Gastrocnemius medialis (tissue), 4 donors: ENCODE measurements at regions not wholly inside any gene's neighbourhood (a gene's known extent, or its start where the extent isn't known, plus 50 kb on each side); places are given as distances from the start of the nearest gene placed in this dataset.

Experiments used
- ATAC-seq, 2 donors: fragments of 150-250 bp; one replicate each; pipeline ENCODE4 v1.9.1; 2016
- DNase-seq, 2 donors: peaks; one replicate each; pipeline ENCODE4 v3.0.0-alpha.2; 2019
- H3K27ac ChIP-seq, 4 donors: fragments of 200-600 bp; sonication (generic); 1 replicate in 1 of 4; 2 replicates in 3 of 4; pipeline ENCODE4 v1.5.1; 2016 to 2018; ENCODE audit warnings: mild to moderate bottlenecking in 2 of 4, moderate library complexity in 1 of 4
- H3K27me3 ChIP-seq, 3 donors: fragments of 200-600 bp; sonication (generic) in 2 of 3; 1 replicate in 1 of 3; 2 replicates in 2 of 3; pipeline versions ENCODE4 v1.5.1 to v1.6.0; 2016 to 2019; ENCODE audit warnings: mild to moderate bottlenecking in 1 of 3, moderate library complexity in 1 of 3
- H3K36me3 ChIP-seq, 2 donors: fragments of 200-600 bp; sonication (generic) in 1 of 2; one replicate each; pipeline ENCODE4 v1.5.1; 2017 to 2018
- H3K4me1 ChIP-seq, 2 donors: fragments of 200-600 bp; sonication (generic) in 1 of 2; one replicate each; pipeline ENCODE4 v1.5.1; 2016 to 2017; ENCODE audit warnings: mild to moderate bottlenecking in 2 of 2
- H3K4me3 ChIP-seq, 4 donors: fragments of 200-600 bp; sonication (generic) in 3 of 4; 1 replicate in 1 of 4; 2 replicates in 3 of 4; pipeline ENCODE4 v1.5.1; 2016 to 2019; ENCODE audit warnings: mild to moderate bottlenecking in 2 of 4
- H3K9me3 ChIP-seq, 3 donors: fragments of 200-600 bp; sonication (generic) in 2 of 3; 1 replicate in 1 of 3; 2 replicates in 2 of 3; pipeline ENCODE4 v1.5.1; 2016 to 2019
- POLR2A ChIP-seq, 2 donors: fragments of 450-650 bp; IDR thresholded peaks; one replicate each; pipeline ENCODE4 v1.6.1; 2017; ENCODE audit warnings: antibody characterized with exemption in 2 of 2, mild to moderate bottlenecking in 2 of 2, moderate library complexity in 2 of 2
- in situ Hi-C, 4 donors: fragments of 200-750 bp; cut with MboI; loops; one replicate each; pipeline versions ENCODE4 v1.15.0 to v1.8.0; 2017; ENCODE audit warnings: low sequenced_read_pairs in 4 of 4
- intact Hi-C: fragments of 100-400 bp; cut with DNase I; formaldehyde crosslinking; loops from one replicate; pipeline ENCODE4 v1.15.1; 2023; ENCODE audit warnings: low total_unique reads
- TF ChIP-seq, protein P1 (sequence below), 5 experiments: fragments of 450-650 bp in 3 of 5; fragments of 200-600 bp in 2 of 5; sonication (generic) in 2 of 5; IDR thresholded peaks in 4 of 5; conservative IDR thresholded peaks in 1 of 5; 1 replicate in 4 of 5; 2 replicates in 1 of 5; pipeline ENCODE4 v1.5.1; 2016 to 2019; ENCODE audit warnings: antibody characterized with exemption in 5 of 5, mild to moderate bottlenecking in 3 of 5, moderate library complexity in 3 of 5

DNA sequence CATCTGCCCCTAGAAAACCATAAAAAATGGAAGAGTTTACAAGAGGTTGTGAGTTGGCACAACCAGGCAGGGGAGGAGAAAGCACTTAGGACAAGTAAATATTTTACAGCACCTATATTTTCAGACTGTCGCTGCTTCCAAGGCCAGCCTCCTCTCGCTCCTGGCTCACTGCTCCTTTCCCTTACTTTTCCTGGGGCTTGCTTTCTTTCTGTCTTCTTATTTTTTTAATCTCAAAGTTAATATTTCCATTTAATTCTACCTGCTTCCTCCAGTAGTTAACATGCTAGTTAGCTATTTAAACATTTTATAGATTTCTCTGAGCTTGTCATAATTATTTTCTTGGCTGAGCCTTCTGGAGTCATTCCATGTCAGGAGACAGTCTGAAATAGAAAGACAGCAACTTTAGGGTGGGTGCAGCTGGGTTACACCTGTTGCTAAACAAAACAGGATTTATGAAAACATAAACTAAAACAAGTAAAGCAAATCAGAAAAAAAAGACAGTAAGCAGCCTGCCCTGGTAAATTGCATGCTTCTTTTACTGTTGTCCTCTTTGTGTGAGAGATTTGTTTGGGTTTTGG, 330.1 kb downstream of the DLEU7 start:
- Histone ChIP-seq H3K27me3 (no peaks in the 10 kb centered on the region), H3K9me3 (no peaks in the 10 kb centered on the region), H3K36me3 (no peaks in the 10 kb centered on the region), H3K4me1 (peaks cover 23 to 33% of the 10 kb centered on the region in 2 donors), H3K4me3 (peak overlapping the region in 3 of 4 donors; percentile 39 to 50 (median 40)), H3K27ac (peak overlapping the region; percentile 80 to 87 (median 82))
- DNase-seq (no peak), ATAC-seq (peak; percentile 66 to 69)
- intact Hi-C loops, result no loop called here
- in situ Hi-C loops, result no loop called here
- TF ChIP-seq, protein P1, sequence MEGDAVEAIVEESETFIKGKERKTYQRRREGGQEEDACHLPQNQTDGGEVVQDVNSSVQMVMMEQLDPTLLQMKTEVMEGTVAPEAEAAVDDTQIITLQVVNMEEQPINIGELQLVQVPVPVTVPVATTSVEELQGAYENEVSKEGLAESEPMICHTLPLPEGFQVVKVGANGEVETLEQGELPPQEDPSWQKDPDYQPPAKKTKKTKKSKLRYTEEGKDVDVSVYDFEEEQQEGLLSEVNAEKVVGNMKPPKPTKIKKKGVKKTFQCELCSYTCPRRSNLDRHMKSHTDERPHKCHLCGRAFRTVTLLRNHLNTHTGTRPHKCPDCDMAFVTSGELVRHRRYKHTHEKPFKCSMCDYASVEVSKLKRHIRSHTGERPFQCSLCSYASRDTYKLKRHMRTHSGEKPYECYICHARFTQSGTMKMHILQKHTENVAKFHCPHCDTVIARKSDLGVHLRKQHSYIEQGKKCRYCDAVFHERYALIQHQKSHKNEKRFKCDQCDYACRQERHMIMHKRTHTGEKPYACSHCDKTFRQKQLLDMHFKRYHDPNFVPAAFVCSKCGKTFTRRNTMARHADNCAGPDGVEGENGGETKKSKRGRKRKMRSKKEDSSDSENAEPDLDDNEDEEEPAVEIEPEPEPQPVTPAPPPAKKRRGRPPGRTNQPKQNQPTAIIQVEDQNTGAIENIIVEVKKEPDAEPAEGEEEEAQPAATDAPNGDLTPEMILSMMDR (IDR thresholded peaks at IDR 0.05 in 4 of 5, conservative IDR thresholded peaks at IDR 0.05 in 1 of 5), result no peak
- no peak for TF ChIP-seq POLR2A (IDR thresholded peaks at IDR 0.05)

DNA sequence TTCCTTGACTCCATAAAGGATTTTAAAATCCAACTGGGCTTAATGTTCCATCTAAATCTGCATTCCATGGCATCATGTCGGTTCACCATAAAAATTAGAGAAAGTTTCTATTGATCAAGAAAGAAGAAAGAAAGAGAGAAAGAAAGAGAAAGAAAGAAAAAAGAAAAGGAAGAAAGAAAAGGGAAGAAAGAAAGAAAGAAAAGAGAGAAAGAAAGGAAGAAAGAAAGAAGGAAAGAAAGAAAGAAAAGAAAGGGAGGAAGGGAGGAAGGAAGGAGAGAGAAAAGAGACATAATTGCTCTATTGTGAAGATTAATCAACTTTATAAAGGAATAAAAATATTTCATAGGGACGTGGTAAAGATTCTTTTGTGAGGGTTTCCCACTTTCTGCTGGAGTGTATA, 329.2 kb downstream of the DLEU7 start:
- Histone ChIP-seq H3K4me1 (peaks cover 30 to 41% of the 10 kb centered on the region in 2 donors), H3K27me3 (no peaks in the 10 kb centered on the region), H3K9me3 (no peaks in the 10 kb centered on the region), H3K4me3 (no peak overlapping the region), H3K36me3 (no peaks in the 10 kb centered on the region), H3K27ac (peak overlapping the region in 3 of 4 donors; percentile 80 to 87 (median 83))
- TF ChIP-seq, protein P1 (IDR thresholded peaks at IDR 0.05 in 4 of 5, conservative IDR thresholded peaks at IDR 0.05 in 1 of 5), result no peak
- TF ChIP-seq POLR2A (IDR thresholded peaks at IDR 0.05), result no peak
- DNase-seq (no peak), ATAC-seq (no peak)
- in situ Hi-C loops, result no loop called here
- intact Hi-C loops, result no loop called here

DNA sequence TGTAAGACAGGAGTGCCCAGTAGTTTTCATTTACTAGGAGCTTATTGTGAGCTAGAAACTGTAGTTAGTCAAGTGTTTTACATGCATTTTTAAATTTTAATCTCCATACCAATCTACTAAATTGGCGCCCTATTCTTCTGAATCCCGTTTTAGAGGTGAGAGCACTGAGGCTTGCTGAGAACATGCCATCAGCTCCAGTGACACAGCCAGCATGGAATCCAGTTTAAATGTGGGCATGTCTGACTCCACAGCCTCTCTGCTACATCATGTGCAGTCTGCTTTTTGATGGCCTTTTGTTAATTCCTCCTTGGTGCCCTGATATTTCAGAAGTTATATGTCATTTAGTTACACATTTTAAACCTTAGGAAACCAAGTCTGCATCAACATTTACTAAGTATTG, 325.4 kb downstream of the DLEU7 start:
- no peaks in the 10 kb centered on the region for H3K36me3 ChIP-seq
- H3K27me3 ChIP-seq, result no peaks in the 10 kb centered on the region
- in situ Hi-C loops, result no loop called here
- no peak overlapping the region for H3K4me3 ChIP-seq
- DNase-seq, result no peak
- TF ChIP-seq, protein P1 (IDR thresholded peaks at IDR 0.05 in 4 of 5, conservative IDR thresholded peaks at IDR 0.05 in 1 of 5), result no peak
- TF ChIP-seq POLR2A (IDR thresholded peaks at IDR 0.05), result no peak
- no peaks in the 10 kb centered on the region for H3K9me3 ChIP-seq
- intact Hi-C loops, result no loop called here
- H3K4me1 ChIP-seq, result peaks cover 48 to 63% of the 10 kb centered on the region in 2 donors
- ATAC-seq, result no peak
- H3K27ac ChIP-seq, result peak overlapping the region; percentile 47 to 78 (median 53)

- peak; percentile 43 to 63 for DNase-seq
- TF ChIP-seq POLR2A (IDR thresholded peaks at IDR 0.05), result peak in 1 of 2 donors; percentile 3
- TF ChIP-seq, protein P1 (IDR thresholded peaks at IDR 0.05 in 4 of 5, conservative IDR thresholded peaks at IDR 0.05 in 1 of 5), result no peak
- Histone ChIP-seq H3K36me3 (no peaks in the 10 kb centered on the region), H3K4me3 (no peak overlapping the region), H3K27me3 (no peaks in the 10 kb centered on the region), H3K27ac (peak overlapping the region; percentile 47 to 78 (median 53)), H3K9me3 (no peaks in the 10 kb centered on the region), H3K4me1 (peaks cover 44 to 60% of the 10 kb centered on the region in 2 donors)
- in situ Hi-C loops, result no loop called here
- intact Hi-C loops, result no loop called here
- peak; percentile 40 to 80 for ATAC-seq
These were observed 324.7 kb downstream of the DLEU7 start for GRCh38 chr13:50518781-50519201.
